RPMI8226 (cell line): ENCODE measurements at regions not wholly inside any gene's neighbourhood (a gene's known extent, or its start where the extent isn't known, plus 50 kb on each side); places are given as distances from the start of the nearest gene placed in this dataset.
"Not testable (repeated sequence)": the region's sequence is repeated elsewhere in the genome, so short reads cannot be mapped to it uniquely, and the experiment has no call there.

Experiments used
- DNase-seq: peaks from one replicate; pipeline ENCODE4 v3.0.0-alpha.2; 2015

DNA sequence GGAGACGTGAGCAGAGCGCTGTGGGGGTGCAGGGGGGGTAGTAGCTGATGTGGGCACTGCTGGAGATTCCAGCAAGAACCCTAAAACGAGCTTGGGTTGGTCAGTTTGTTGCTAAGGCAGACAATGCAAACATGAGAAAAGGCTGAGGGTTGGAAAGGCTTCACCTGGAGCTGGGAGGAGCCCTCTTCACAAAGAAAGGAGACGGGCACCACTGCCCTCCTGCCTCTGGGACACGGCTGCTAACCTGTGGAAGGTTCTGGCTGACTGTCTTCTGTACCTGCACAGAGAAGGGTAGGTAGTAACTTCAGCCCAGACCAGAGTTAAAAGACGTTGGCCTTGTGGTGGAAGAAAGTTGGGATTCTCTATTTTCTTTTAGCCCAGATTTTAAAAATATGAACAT is 108.7 kb downstream of the SUCLA2 start:
- DNase-seq, result no peak

GRCh38 chr13:47890146-47890814 is 110.8 kb downstream of the SUCLA2 start:
- no peak for DNase-seq

DNA sequence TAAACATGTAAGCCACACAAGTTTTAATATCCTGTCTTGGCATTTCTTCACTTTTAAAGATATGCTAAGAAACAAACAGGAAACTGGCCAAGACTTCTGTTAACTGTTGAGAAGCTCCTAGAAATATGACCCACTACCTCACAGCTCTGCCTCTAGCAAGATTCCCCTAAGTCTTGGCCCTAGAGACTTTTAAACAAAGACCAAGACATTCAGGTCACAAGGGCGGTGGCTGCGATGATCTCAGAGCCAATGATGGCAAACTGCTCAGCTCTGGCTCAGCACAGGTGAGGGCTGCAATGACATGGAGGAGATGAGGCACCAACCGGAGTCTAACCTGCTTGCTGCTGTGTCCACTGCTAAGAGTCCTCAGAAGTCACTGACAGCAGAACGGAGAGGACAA is 114.8 kb downstream of the SUCLA2 start:
- no peak for DNase-seq

DNA sequence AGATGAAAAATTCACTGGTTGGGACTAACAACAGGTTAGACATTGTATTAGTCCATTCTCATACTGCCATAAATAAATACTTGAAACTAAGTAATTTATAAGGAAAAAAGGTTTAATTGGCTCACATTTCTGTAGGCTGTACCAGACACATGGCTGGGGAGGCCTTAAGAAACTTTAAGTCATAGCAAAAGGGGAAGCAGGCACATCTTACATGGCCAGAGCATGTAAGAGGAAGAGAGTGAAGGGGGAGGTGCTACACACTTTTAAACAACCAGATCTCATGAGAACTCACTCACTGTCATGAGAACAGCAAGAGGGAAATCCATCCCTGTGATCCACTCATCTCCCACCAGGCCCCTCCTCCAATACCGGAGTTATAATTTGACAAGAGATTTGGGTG is 125.9 kb downstream of the SUCLA2 start:
- DNase-seq, result no peak

- DNase-seq, result not testable (repeated sequence)
Measured at GRCh38 chr13:47873987-47874386, 127.1 kb downstream of the SUCLA2 start.

- DNase-seq, result not testable (repeated sequence)
Measured at GRCh38 chr13:47873319-47873718, 127.8 kb downstream of the SUCLA2 start.

DNA sequence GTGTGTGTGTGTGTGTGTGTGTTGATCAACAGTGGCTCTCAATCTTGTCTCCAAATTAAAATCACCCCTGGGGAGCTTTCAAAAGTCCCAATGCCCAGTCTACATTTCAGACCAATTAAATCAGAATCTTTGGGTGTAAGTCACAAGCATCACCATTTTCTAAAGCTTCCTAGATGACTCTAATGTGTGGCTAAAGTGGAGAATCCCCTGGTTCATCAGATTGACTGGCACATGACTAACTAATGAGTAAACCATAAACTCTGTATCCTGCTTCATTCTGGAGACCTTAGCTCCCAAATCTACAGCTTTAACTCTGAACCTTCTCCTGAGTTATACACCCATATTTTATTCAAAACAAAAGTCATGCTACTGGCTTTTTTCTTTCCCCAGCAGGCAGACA is 131.3 kb downstream of the SUCLA2 start:
- no peak for DNase-seq

- DNase-seq, result no peak
Measured at GRCh38 chr13:47865883-47866282, 135.2 kb downstream of the SUCLA2 start.

DNA sequence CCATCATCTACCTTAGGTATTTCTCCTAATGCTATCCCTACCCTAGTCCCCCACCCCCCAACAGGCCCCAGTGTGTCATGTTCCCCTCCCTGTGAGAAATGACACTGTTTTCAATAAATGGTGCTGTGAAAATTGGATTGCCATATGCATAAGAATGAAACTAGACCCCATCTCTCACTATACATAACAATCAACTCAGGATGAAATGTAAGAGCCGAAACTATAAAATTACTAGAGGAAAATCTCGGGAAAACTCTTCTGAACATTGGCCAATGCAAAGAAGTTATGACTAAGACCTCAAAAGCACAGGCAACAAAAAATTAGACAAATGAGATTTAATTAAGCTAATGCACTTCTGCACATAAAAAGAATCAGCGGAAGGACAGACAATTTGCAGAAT is 138.2 kb downstream of the SUCLA2 start:
- DNase-seq, result no peak

- DNase-seq, result no peak
Measured at GRCh38 chr13:47859165-47859564, 141.9 kb downstream of the SUCLA2 start.

DNA sequence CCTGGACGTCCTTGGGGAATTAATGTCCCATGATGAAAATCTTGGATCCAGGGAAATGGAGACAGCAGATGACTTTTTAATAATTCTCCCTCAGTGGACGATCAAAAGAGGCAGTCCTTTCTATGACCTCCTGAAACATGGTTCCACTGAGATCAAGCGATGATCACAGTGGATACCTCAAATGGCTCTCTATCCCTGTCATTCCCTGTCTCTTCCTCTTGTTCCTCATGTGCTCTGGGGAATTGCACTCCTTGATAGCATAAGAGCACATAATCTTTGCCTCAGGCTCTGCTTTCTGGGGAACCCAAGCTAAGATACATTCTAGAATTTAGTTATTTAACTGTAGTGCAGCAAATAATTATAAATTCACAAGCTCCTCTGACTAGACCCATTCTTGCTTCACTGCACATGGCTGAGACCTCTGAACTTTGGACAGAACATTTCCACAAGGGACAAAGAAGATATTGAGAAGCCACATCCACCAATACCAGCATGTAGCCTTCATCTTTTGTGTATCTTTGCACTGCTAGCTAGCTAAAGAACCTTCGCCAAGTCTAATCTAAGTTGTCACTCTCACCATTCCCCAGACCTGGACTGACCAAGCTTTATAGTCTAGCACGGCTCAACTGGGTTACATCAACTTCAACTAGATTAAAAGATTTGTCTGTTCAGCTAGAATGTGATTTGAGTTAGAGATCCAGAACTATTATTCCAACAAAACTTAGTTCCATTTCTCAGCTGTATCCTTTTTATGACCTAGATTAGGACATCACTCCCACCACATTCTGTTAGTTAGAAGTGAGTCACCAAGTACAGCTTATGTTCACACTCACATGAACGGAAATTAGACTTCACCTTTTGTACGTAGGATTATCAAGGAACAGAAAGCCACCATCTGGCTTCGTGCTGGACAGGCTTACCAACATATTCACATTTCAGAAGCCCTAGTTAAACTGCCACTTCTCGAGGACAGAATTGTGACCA is 142.7 kb downstream of the SUCLA2 start:
- DNase-seq, result no peak

- DNase-seq, result no peak
Measured at GRCh38 chr13:47853236-47853635, 147.8 kb downstream of the SUCLA2 start.

GRCh38 chr13:47846886-47847285 is 154.2 kb downstream of the SUCLA2 start:
- no peak for DNase-seq

- no peak for DNase-seq
Measured at GRCh38 chr13:47845981-47846380, 155.1 kb downstream of the SUCLA2 start.

GRCh38 chr13:47843005-47843404 is 158.1 kb downstream of the SUCLA2 start:
- DNase-seq, result no peak

DNA sequence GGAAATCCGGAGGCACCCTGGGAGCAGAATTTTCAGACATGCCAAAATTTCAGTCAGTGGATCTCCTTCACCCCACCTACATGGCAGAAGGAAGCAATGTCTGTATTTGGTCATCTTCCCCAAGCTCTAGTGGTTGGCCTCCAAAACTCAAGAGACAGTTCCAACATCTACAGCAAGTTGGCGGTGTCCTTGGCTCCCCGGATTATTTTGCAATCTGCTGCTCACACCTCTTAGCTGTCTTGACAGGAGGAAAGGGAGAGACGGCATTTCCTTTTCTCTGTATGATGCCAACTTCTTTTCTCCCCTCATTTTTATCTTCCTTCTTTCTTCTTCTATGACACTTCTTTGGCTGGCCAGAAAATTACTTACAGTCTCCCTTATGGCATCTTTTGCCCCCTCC is 159.9 kb downstream of the SUCLA2 start:
- DNase-seq, result no peak

- DNase-seq, result no peak
Measured at GRCh38 chr13:47837906-47838305, 163.2 kb downstream of the SUCLA2 start.

GRCh38 chr13:47837104-47837880 is 163.8 kb downstream of the SUCLA2 start:
- DNase-seq, result no peak

DNA sequence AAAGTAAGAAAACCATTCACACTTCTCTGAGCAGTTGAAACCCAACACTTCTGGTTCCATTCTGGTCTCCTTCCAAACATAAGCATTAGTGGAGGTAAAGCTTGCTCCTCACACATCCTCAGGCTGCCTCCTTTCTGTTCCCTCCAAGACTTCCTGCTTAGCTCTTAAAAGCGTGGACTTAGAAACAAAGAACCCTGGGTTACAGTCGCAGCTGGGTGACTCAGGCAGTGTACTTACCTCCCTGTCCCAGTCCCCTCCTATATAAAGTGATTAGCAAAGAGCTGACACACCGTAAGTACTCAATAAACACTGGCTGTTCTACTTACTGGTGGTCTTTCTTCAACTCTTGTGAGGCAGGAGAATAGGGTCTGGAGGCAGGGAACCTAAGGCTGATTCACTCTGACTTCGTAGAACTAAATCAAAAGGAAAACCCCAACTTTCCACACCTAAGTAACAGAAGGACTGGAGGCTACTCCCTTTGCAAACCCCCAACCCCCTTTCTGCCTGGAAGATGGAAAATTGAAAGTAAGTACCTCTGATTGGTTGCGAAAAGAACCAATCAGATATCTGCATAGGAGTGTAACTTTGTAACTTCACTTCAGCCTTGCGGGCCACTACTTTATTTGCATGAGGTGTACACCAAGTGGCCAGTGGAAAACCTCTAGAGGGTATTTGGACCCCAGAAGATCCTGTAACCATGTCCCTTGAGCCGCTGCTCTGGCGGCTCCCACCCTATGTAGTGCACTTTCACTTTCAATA is 165.4 kb downstream of the SUCLA2 start:
- no peak for DNase-seq

DNA sequence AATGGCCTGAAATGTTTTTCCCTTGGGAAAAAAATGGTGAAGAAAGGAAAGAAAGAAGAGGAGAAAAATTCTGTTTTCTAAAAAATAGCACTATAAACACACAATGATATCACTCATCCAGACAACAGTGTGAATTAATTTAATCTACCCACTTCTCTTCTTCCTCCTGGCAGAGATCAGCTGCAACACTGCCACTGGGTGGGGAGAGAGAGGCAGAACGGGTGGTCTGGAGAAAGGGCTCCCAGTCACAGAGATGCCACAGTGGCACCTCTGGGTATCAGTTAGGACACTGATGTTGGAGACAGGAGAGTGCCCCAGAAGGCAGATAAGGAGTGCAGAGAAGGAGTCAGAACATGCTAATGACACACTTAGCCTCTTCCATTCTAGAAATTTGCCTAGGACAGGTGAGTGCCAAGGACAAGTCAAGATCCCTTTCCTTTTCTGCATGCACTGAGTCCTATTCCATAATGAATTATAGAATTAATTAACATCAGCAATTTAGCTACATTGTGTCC is 168.6 kb downstream of the SUCLA2 start:
- no peak for DNase-seq

GRCh38 chr13:47831265-47831664 is 169.8 kb downstream of the SUCLA2 start:
- no peak for DNase-seq

- DNase-seq, result no peak
Measured at GRCh38 chr13:47829690-47830089, 171.4 kb downstream of the SUCLA2 start.
